ENCODE measurements at regions not wholly inside any gene's neighbourhood (a gene's known extent, or its start where the extent isn't known, plus 50 kb on each side); places are given as distances from the start of the nearest gene placed in this dataset.
"Not testable (repeated sequence)": the region's sequence is repeated elsewhere in the genome, so short reads cannot be mapped to it uniquely, and the experiment has no call there.

- no peak for DNase-seq (ENCODE audit: low read depth in 2 of 2)
Measured at GRCh38 chr14:39680777-39681176, 248.5 kb upstream of the FBXO33 start.

GRCh38 chr14:39673734-39674133, 241.5 kb upstream of the FBXO33 start:
- DNase-seq (ENCODE audit: low read depth in 2 of 2) = no peak

GRCh38 chr14:39673270-39673711, 241.1 kb upstream of the FBXO33 start:
- no peak for DNase-seq (ENCODE audit: low read depth in 2 of 2)

- no peak for DNase-seq (ENCODE audit: low read depth in 2 of 2)
Measured at GRCh38 chr14:39668449-39668848, 236.2 kb upstream of the FBXO33 start.

- no peak for DNase-seq (ENCODE audit: low read depth in 2 of 2)
Measured at GRCh38 chr14:39666386-39666785, 234.2 kb upstream of the FBXO33 start.

- DNase-seq (ENCODE audit: low read depth in 2 of 2) = no peak
Measured at GRCh38 chr14:39665075-39665475, 232.8 kb upstream of the FBXO33 start.

- DNase-seq (ENCODE audit: low read depth in 2 of 2) = no peak
Measured at GRCh38 chr14:39664646-39665045, 232.4 kb upstream of the FBXO33 start.

GRCh38 chr14:39641224-39641623, 209.0 kb upstream of the FBXO33 start:
- no peak for DNase-seq (ENCODE audit: low read depth in 2 of 2)

- DNase-seq (ENCODE audit: low read depth in 2 of 2) = not testable (repeated sequence)
Measured at GRCh38 chr14:39639009-39639408, 206.8 kb upstream of the FBXO33 start.

GRCh38 chr14:39628087-39628486, 195.9 kb upstream of the FBXO33 start:
- no peak for DNase-seq (ENCODE audit: low read depth in 2 of 2)

- no peak for DNase-seq (ENCODE audit: low read depth in 2 of 2)
Measured at GRCh38 chr14:39626589-39627576, 194.7 kb upstream of the FBXO33 start.

GRCh38 chr14:39621678-39622077, 189.4 kb upstream of the FBXO33 start:
- DNase-seq (ENCODE audit: low read depth in 2 of 2) = no peak

- no peak for DNase-seq (ENCODE audit: low read depth in 2 of 2)
Measured at GRCh38 chr14:39621223-39621622, 189.0 kb upstream of the FBXO33 start.

- DNase-seq (ENCODE audit: low read depth in 2 of 2) = no peak
Measured at GRCh38 chr14:39617537-39617936, 185.3 kb upstream of the FBXO33 start.

- no peak for DNase-seq (ENCODE audit: low read depth in 2 of 2)
Measured at GRCh38 chr14:39615352-39615751, 183.1 kb upstream of the FBXO33 start.

GRCh38 chr14:39614297-39614923, 182.2 kb upstream of the FBXO33 start:
- DNase-seq (ENCODE audit: low read depth in 2 of 2) = no peak

GRCh38 chr14:39609119-39609518, 176.9 kb upstream of the FBXO33 start:
- no peak for DNase-seq (ENCODE audit: low read depth in 2 of 2)

GRCh38 chr14:39607978-39608377, 175.7 kb upstream of the FBXO33 start:
- DNase-seq (ENCODE audit: low read depth in 2 of 2) = no peak

GRCh38 chr14:39603942-39604341, 171.7 kb upstream of the FBXO33 start:
- DNase-seq (ENCODE audit: low read depth in 2 of 2) = no peak

- no peak for DNase-seq (ENCODE audit: low read depth in 2 of 2)
Measured at GRCh38 chr14:39593377-39593776, 161.1 kb upstream of the FBXO33 start.

- no peak for DNase-seq (ENCODE audit: low read depth in 2 of 2)
Measured at GRCh38 chr14:39592116-39592789, 160.0 kb upstream of the FBXO33 start.

- DNase-seq (ENCODE audit: low read depth in 2 of 2) = not testable (repeated sequence)
Measured at GRCh38 chr14:39589882-39590281, 157.6 kb upstream of the FBXO33 start.
